Left forelimb (tissue), 1 donor: ENCODE measurements at regions not wholly inside any gene's neighbourhood (a gene's known extent, or its start where the extent isn't known, plus 50 kb on each side); places are given as distances from the start of the nearest gene placed in this dataset.
A peak's percentile ranks its signal among the peaks of the same experiment; 100 is the strongest.

Source experiments
- DNase-seq: peaks from one replicate; pipeline ENCODE4 v3.0.0-alpha.2; 2018; ENCODE audit warnings: low spot score

DNA sequence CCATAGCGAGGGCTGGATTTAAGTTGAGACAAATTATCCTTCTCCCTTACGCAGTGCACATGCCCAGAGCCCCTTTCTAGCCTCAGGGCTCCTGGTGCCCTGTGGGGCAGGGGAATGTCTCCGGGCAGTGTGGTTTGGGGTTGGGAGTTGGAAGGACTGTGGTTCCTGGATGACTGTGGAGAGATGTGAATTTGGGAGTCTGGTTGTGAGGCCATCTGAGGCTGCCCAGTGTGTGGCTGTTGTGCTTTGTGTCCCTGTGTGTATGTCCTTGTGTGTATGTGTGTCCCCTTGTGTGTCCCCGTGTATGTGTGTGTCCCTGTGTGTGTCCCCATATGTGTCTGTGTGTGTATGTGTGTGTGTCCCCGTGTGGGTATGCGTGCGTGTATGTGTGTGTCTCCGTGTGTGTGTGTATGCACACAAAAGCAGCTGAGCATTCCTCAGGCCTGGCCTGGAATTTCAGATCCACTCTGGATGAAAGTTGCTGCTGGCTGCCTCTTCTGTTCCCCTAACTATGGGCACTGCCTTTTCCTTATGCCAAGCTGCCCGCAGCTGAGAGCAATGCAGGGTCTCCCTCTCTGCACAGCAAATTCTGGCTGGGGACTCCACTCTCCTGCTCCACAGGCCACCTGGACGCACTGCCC lies 65.4 kb downstream of the UBIAD1 start:
- no peak for DNase-seq

DNA sequence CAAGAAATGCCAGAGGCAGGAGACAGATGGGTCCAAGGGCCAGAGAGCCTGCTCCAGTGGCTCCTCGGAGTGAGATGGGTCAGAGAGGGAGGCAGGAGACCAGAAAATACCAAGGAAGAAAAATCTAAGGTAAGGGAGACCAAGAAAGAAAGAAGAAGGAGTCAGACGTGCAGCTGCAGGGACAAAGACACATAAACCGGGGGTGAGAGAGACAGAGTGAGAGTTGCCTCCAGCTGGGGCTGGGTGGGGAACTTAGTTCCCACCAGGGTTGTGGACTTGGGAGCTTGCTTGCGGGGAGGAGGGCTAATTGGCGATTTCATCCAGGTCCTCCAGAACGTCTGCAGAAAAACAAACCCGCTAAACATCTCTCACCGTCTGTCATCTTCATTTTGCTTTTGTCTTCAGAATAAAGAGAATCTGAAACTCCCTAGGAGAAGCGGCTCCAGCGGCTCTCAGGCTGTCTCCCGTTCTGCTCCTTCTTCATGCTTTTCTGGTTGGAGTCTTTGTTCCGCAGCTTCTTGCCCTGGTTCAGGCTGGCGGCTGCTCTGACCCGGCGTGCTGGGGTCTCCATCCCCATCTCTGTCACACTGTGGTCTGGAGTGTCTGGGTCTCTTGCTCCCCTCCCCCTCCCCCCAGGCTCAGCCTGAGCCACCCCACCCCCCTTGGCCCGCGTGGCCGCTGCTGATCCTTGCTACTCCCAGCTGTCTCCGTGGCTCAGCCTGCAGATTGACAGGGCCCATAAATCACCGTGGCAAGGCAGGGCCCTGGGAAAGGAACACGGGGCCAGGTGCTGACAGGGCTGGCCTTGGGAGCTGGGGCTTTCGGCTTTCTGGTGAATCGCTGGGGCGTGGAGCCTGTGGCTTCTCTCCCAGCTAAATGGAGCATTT lies 66.6 kb downstream of the UBIAD1 start:
- peak; percentile 81 for DNase-seq

DNA sequence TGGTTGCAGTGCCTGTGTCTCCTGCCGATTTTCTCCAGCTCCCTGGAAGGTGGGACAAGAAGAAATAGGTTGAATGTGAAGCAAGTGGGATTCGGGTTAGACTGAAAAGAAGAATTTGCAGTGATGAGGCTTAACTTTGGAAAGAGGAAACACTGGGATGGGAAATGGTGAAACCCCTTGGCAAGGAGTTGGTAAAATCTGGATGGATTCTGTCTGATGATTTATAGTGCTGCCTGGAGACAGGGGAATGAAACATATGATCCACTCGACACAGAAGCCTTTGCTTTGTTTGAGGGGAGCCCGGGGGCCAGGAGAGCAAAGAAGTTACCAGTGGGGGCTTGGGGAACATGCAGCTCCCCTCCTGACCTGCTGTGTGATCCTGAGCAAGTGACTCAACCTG lies 67.2 kb downstream of the UBIAD1 start:
- no peak for DNase-seq

DNA sequence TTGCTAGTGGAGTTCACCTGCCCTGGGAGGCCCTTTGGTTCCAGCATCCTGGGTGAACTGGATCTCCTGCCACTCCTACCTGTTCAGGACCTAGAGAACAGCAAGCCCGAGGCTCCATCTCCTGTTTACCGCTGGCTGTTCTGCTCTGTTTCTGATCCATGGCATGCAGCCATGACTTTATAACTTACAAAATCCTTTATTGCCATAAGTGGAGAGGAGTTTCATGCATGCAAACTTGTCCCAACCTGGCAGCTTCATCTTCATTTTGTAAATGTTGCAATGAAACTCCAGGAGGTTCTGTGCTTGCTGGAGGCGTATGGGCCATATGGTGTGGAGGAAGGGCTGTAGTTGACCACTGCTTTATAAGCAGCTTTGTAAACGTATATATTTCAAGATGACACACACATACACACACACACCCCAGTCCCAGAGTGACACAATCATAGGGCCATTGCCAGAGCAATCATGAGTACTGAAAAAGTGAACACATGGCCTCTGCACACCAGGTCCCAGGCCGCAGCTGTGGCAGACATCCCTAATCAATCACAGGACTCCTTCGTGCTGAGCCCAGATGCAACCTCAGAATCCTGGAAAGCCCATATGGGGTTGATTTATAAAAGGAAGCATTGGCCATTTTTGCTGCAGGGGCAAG lies 69.0 kb downstream of the UBIAD1 start:
- no peak for DNase-seq

DNA sequence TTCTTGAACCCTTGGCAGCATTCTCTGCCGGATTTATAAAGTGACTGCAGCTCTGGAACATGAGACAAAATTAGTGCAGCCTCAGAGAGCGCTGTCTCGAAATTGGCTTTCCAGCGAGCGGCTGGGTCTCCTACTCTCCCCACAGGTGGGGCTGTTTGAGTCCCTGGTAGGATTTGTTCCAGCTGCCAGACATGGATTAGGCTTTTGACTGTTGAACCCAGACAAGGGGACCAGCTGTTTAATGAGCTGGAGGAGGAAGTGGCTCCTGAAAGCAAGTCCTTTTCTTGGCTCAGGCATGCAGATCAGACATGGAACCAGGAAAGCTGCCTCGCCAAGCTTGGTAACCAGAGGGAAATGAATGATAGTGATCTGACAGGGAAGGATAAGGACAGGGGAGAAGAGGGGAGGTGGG lies 69.6 kb downstream of the UBIAD1 start:
- no peak for DNase-seq

DNA sequence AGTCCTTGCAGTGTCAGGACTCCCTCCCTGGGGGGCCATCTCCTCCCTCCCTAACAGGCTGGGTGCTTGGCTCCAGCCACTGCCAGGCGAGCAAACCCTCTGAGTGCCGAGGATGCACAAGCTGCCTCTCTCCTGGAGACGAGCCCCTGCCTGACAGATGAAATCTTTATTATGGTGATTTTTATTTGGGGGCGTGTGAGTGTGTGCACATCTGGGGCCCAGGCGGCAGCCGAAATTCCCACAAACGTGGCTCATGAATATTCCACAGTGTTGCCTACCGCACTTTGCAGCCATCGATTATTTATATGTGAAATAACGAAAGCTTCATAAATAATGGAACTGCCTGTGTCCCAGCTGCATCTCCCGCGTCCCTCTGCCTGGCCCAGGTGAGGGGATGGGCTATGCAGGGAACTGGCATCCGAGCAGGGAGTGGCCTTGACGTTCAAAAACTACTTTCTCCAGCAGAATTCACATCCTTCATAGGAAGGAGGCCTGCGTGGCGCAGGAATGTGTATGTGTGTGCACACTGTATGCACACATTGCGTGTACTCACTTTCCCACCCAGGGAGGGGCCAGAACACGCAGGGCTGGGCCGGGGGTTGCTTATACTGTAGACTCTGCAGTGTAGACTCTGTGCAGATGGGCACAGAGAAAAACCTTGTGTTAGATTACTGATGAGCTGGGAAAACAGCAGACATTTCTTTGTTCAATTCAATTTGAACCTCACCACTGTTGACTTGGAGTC lies 73.1 kb downstream of the UBIAD1 start:
- DNase-seq, result no peak

DNA sequence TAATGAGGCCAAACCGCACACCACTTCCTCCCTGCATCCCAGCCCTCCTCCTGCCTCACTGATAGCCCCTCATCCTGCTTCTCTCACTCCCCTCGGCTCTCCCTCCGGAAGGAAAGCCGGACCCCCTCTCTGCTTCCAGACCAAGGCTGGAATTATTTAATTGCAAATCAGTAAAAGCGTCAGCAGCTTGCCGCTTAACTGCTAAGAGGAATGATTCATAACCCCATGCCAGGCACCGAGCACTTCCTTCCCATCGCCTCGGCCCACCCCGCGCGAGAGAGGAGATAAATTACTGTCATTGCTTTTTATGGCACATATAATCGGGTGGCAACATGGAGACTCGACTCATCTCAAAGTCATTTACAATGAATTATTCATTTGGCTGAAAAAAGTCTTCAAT lies 77.3 kb downstream of the UBIAD1 start:
- DNase-seq, result no peak

DNA sequence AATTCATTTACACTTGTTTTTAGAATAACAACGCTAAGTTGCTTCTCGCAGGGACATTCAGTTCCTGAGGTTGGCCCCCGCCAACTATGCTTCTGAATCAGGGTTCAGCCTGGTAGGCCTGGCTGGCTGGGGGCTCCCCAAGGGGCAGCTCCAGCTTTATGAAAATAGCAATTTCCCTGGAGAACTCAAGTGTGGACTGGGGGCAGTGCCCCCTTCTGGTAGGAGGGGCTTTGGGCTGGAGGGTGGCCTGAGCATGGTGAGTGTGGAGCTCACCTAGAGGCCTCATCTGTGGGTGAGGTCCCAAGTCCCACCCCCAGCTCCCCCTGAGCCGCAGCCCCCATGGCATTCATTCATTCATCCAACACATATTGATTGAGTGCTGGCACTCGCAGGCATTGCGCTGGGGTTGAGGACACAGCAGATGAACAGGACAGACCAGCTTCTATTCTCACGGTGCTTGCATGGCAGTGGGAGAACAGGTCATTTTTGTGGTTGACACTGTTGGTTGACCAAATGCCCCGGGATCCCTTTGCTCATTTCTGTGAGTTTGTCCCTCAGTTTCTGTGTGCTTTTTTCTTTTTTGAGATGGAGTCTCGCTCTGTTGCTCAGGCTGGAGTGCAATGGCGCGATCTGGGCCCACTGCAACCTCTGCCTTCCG lies 79.2 kb downstream of the UBIAD1 start:
- no peak for DNase-seq

DNA sequence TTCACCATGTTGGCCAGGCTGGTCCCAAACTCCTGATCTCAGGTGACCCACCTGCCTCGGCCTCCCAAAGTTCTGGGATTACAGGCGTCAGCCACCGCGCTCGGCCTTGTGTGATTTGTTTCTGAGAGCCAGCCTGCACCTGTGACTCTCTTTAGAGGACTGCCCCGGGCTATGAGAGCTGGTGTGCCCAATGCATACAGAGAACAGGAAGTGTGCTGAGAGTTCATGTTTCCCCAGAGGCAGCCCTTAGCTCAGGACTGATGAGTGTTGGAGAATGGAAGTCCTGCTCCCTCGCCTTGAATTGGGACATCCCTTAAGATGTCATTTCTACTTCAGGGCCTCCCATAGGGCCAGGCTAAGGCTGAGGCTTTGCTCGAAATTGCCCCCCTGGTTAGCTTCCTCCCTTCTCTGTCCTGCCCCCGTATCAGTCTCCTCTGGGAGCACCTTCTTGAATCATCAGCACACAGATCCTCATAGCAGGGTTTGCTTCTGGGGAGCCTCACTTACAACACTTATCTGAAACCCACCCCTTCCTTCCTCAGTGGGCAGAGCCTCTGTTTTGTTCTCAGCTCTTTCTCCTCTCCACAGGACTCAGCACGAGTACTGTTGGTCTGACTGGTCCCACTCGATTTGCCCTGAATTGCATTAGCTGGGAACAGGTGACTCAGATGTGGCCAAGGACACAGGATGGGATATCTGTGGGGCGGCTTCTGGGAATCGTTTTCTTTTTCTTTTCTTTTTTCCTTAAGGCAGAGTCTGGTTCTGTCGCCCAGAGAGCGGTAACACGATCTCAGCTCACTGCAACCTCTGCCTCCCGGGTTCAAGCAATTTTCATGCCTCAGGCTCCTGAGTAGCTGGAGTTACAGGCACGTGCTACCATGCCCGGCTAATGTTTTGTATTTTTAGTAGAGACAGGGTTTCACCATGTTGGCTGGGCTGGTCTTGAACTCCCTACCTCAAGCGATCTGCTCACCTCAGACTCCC lies 80.1 kb downstream of the UBIAD1 start:
- no peak for DNase-seq

DNA sequence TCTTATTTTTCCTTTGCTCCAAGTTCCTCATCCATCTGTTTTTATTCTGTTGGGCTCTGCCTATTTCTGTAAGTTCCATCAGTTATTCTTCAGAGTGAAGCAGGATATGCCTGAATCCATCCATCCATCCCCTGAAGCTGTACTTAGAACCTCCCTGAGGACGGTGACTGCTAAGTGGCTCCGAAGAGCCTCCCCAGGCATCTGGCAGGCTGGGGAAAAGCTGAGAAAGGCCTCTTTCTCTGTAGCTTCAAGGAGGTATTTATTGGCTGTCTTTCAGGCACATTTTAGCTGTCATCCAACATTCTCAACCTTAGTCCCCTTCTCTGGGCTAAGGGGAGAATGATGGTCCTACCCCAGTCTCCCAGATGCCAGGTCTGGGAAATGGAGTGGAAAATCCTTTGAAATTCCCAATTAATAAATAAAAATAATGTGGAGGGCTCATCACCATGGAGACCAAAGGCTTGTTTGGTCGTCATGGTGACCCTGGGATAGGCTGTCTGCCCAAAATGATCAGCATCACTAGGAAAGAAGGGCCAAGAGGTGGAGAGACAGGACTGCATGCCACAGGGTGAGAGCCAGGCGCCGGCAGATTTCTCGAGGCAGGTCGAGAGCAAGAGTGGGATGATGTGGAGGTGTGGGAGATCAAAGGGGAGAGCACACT lies 82.0 kb downstream of the UBIAD1 start:
- no peak for DNase-seq

DNA sequence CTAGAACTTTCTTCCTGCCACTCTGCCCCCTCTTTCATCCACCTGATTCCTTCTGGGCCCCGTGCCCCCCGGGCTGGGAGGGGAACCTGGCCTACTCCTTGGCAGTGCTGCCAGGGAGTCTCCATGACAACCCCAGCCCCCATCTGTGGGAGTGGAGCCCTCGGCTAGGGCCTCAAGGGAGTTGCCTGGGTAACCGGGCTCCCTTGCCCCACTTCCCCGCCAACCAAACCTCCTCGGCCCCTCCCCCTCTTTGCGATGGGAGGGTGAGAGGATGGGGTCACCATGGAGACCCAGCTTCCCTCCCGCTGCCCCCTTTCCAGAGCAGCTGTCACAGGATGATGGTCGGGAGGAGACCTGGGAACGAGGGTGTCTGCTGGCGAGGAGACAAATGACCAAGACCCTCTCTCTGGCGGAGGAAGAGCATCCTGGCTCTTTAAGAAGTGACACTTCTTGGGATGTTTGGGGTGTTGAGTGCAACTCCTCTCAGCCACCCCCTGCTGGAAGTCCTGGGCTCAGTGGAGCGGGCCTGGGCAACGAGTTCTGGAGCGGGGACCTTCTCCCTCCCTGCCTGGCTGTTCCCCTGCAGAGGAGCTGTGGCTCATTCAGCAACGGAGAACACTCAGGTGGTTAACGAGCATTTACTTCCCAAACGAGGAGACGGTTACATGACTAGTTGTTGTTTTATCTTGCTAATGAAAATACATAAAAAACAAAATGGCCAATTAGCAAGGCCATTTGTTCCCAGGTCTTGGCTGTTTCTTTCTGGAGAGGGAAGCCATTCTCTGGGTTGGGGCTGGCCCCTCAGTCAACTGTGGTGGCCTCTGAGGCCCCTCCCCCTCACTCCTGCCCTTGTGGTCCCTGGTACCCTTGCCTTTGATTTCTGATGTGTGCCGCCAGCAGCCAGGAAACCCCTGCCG lies 82.8 kb downstream of the UBIAD1 start:
- no peak for DNase-seq

DNA sequence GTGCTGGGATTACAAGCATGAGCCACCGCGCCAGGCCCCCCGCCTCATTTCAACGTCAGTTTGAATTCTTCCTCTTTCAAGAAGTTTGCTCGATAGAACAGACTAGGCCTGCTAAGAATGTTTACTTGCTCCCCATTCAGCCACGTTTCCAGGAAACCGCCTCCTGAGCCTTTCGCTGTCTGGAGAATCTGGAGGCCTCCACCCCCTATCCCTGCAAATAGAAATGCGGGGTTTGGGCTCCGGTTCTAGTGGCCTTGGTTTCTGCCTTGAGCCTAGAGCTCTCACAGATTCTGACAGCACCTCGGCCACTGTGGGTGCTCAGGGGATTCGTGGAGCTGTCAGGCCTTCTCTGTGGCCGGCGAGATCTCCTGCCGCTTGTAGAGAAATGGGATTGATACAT lies 84.3 kb downstream of the UBIAD1 start:
- no peak for DNase-seq

DNA sequence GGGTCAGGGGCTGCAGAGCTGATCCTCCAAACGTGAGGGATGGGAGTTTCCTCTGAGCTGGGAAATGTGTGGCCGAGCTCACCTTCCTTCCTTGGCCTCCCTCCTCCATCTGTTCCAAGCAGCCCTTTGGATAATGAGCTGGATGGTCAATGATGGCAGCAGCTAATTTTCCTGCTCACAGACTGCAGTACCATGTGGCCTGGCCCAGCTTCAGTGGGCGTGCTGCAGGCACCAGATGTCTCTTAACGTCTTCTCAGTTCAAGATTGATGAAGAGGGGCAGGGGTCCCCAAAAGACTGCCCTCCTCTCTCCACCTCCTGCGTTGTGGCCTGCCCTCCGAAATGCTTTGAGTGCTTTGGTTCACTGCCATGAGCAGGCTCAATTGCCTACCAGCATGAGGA lies 86.0 kb downstream of the UBIAD1 start:
- no peak for DNase-seq

DNA sequence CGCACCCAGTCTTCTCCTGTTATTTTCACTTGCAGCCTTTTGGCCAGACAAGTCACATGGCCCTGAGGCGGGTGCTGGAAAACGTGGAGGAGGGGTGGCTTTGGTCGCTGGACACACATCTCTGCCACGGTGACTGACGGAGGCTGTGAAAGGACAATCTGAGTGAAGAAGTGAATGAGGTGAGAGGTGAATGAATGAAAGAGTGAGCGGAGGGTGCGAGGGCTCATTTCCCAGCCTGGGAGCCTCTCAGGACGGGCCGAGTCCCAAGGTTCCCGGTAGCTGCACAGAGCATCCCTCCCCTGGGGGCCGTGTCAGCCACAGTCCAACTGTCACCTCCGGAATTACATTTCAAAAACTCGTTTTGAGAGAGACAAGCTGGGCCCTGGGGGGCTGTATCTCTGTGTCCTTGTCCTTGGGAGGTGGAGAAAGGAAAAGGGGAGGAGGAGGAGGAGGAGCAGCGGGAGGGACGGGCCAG lies 89.6 kb downstream of the UBIAD1 start:
- DNase-seq, result no peak

DNA sequence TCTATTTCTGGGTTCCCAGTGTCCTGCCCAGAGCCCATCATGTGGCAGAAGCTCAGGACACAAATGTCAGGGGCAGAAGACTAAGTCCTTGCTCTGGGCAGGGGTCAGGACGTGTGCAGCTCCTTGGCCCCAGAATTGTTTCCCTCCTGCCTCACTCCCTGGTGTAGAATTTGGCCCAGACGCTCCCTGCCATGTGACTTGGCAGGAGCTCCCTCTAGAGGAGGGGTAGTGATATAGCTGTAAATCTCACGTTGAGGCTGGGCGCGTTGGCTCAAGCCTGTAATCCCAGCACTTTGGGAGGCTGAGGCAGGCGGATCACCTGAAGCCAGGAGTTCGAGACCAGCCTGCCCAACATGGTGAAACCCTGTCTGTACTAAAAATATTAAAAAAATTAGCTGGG lies 91.2 kb downstream of the UBIAD1 start:
- no peak for DNase-seq

DNA sequence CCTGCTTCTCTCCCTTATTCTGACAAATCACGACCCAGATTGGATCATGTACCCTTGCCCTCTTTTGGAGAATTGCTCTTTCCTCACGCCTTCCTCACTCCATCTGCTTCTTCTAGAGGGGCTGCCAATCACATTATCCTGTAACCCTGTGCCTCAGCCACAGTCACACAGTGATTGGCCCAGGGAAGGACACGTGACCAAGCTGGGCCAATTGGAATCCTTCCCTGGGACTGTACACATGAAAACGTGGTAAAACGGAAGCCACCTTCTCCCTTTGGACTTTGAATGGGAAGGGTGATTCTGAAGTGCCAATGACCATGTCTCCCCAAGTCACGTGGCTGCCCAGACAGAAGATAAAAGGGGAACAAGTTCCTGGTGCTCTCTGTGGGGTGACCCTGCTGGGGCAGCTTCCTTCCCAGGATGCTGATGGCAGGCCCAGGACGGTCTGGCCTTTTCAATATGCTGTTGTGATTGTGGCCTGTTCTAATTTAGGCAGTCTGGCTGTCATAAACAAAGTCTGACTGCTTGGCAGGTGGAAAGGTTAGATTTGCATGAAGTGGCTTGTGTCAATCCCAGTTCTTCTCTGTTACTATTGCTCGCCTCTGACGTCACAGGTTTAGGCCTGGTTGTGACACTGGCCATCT lies 92.9 kb downstream of the UBIAD1 start:
- no peak for DNase-seq

DNA sequence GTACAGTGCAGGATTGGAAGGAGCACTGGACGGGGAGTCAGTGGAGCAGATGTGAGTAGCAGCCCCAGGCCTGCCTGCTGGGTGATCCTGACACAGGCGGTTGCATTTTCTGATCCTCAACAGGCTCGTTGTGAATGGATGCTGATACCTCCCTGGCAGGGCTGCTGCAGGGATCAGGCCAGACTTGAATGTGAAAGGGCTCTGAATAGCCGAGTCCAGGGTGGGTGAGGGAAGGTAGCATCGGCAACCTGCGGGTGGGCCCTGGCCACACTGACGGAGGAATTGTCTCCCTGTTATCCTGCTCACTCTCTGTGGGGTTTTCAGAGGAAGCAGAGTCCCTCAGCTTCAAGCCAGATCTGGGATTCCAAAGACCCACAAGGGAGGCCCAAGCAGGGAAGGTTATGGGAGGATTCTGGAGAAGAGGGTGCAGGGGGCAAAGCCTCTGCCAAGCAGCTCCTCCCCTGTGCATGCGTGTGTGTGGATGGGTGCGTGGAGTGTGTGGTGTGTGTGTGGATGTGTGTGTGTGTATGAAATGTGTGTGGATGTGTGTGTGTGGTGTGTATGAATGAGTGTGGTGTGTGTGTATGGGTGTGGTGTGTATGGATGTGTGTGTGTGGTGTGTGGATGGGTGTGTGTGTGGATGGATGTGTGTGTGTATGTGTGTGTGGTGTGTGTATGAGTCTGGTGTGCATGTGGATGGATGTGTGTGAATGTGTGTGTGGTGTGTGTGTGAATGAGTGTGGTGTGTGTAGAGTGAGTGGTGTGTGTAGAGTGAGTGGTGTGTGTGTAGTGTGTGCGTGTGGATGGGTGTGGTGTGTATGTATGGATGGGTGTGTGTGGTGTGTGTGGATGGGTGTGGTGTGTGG lies 100.3 kb downstream of the UBIAD1 start:
- DNase-seq, result no peak
